ES-I3 (cell line): ENCODE measurements at regions not wholly inside any gene's neighbourhood (a gene's known extent, or its start where the extent isn't known, plus 50 kb on each side); places are given as distances from the start of the nearest gene placed in this dataset.
"Not testable (repeated sequence)": the region's sequence is repeated elsewhere in the genome, so short reads cannot be mapped to it uniquely, and the experiment has no call there.

Source experiments
- H3K36me3 ChIP-seq: 2 replicates; pipeline ENCODE4 v1.6.1; 2013; ENCODE audit warnings: mild to moderate bottlenecking, low read length, control low read depth, moderate library complexity; ENCODE audit not compliant: insufficient read depth
- H3K4me1 ChIP-seq: 2 replicates; pipeline ENCODE4 v1.6.1; 2013; ENCODE audit warnings: mild to moderate bottlenecking, control low read depth, low read length; ENCODE audit not compliant: insufficient read depth
- H3K9ac ChIP-seq: 2 replicates; pipeline ENCODE4 v1.6.1; 2013; ENCODE audit warnings: low read depth, mild to moderate bottlenecking, low read length, moderate library complexity
- H3K9me3 ChIP-seq: 2 replicates; pipeline ENCODE4 v1.6.1; 2013; ENCODE audit warnings: mild to moderate bottlenecking, low read length, moderate library complexity; ENCODE audit not compliant: control insufficient read depth, insufficient read depth

DNA sequence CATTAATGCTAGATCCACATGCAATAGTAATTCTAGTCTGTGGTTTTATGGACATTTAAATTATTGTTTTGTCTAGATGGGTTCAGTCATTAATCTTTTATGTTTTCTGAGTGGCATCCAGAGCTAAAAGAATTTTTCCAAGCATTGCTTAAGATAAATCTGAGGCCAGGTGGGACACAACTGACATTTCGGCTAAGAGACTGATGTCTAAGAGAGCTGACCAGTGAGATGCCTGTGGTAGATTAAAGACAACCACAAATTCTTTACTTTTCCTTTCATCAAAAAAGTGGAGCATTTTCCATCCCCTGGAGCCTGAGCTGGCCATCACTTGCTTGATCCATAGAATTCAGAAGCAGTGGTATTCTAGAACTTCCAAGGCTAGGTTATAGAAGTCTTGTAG, 182.2 kb downstream of the NRP2 start:
- H3K9me3 ChIP-seq = no peaks in the 10 kb centered on the region
- H3K36me3 ChIP-seq = no peaks in the 10 kb centered on the region
- no peaks in the 10 kb centered on the region for H3K4me1 ChIP-seq
- no peak overlapping the region for H3K9ac ChIP-seq

- not testable (repeated sequence) for H3K4me1 ChIP-seq, H3K36me3 ChIP-seq, H3K9ac ChIP-seq, H3K9me3 ChIP-seq
Measured at GRCh38 chr2:205862761-205863160, 180.5 kb downstream of the NRP2 start.

- H3K9ac ChIP-seq = no peak overlapping the region
Measured at GRCh38 chr2:205860885-205861284, 178.6 kb downstream of the NRP2 start.

DNA sequence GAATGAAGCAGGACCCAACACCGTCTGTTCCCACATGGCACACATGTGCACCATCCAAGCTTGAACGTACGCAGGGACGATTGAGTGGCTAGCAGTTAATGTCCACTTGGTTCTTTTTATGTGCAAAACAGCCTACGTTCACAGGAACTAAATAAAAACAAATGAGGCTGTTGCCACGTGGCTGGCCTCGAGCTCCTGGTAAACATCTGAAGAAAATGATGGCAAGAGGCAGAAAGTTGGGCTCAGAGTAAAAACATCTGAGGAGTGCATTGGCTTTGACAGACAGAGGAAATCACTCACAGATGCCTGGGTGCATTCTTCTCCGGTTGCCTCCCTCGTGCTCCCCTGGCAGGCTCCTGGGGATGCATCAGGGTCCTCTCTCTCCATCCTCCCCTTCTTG, 177.9 kb downstream of the NRP2 start:
- Histone ChIP-seq H3K9ac (no peak overlapping the region), H3K36me3 (no peaks in the 10 kb centered on the region), H3K9me3 (no peaks in the 10 kb centered on the region), H3K4me1 (no peaks in the 10 kb centered on the region)

More at GRCh38 chr2:205860885-205861284, 178.6 kb downstream of the NRP2 start:
- Histone ChIP-seq H3K9me3 (no peaks in the 10 kb centered on the region), H3K4me1 (no peaks in the 10 kb centered on the region), H3K36me3 (no peaks in the 10 kb centered on the region)

- no peaks in the 10 kb centered on the region for H3K36me3 ChIP-seq
- H3K9ac ChIP-seq = no peak overlapping the region
- no peaks in the 10 kb centered on the region for H3K4me1 ChIP-seq
- H3K9me3 ChIP-seq = no peaks in the 10 kb centered on the region
Measured at GRCh38 chr2:205858881-205859441, 176.7 kb downstream of the NRP2 start.

DNA sequence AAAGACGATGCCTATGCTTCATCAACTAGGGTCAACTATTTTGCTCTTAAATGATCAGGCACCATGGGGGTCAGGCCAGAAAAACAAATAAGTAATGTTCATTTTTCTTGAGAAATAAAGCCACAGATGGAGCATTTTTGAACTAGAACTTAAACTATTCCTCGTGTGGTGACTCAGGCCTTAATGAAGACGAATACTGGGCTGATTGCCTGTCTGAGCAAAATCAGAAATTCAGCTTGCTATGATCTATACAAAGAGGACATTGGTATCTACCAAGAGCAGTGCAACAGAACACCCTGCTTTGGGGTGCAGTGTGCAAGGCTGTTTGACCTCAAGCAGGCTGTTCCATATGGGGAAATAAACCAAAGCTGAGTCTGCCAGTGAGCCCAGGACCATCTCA, 176.0 kb downstream of the NRP2 start:
- H3K36me3 ChIP-seq = no peaks in the 10 kb centered on the region
- no peaks in the 10 kb centered on the region for H3K4me1 ChIP-seq
- no peak overlapping the region for H3K9ac ChIP-seq
- no peaks in the 10 kb centered on the region for H3K9me3 ChIP-seq

GRCh38 chr2:205857520-205858237, 175.4 kb downstream of the NRP2 start:
- H3K9ac ChIP-seq = no peak overlapping the region
- H3K36me3 ChIP-seq = no peaks in the 10 kb centered on the region
- H3K9me3 ChIP-seq = no peaks in the 10 kb centered on the region
- no peaks in the 10 kb centered on the region for H3K4me1 ChIP-seq

GRCh38 chr2:205852457-205852856, 170.2 kb downstream of the NRP2 start:
- Histone ChIP-seq H3K36me3 (no peaks in the 10 kb centered on the region), H3K4me1 (no peaks in the 10 kb centered on the region), H3K9ac (no peak overlapping the region), H3K9me3 (no peaks in the 10 kb centered on the region)

GRCh38 chr2:205850611-205851010, 168.3 kb downstream of the NRP2 start:
- Histone ChIP-seq H3K9me3 (no peaks in the 10 kb centered on the region), H3K9ac (no peak overlapping the region), H3K36me3 (no peaks in the 10 kb centered on the region), H3K4me1 (no peaks in the 10 kb centered on the region)

- no peaks in the 10 kb centered on the region for H3K36me3 ChIP-seq
- no peaks in the 10 kb centered on the region for H3K9me3 ChIP-seq
- no peaks in the 10 kb centered on the region for H3K4me1 ChIP-seq
- no peak overlapping the region for H3K9ac ChIP-seq
Measured at GRCh38 chr2:205850132-205850531, 167.8 kb downstream of the NRP2 start.

GRCh38 chr2:205849136-205849535, 166.8 kb downstream of the NRP2 start:
- Histone ChIP-seq H3K36me3 (no peaks in the 10 kb centered on the region), H3K4me1 (no peaks in the 10 kb centered on the region), H3K9ac (no peak overlapping the region), H3K9me3 (no peaks in the 10 kb centered on the region)

- H3K36me3 ChIP-seq = no peaks in the 10 kb centered on the region
- no peak overlapping the region for H3K9ac ChIP-seq
- H3K9me3 ChIP-seq = no peaks in the 10 kb centered on the region
- H3K4me1 ChIP-seq = no peaks in the 10 kb centered on the region
Measured at GRCh38 chr2:205848601-205849000, 166.3 kb downstream of the NRP2 start.
